Smooth muscle cell (in vitro differentiated cells): ENCODE measurements at regions not wholly inside any gene's neighbourhood (a gene's known extent, or its start where the extent isn't known, plus 50 kb on each side); places are given as distances from the start of the nearest gene placed in this dataset.

Experiments used
- DNase-seq: peaks from one replicate; lab custom pipeline; 2025; ENCODE audit not compliant: unreplicated experiment; lab: John Stamatoyannopoulos, UW
- H2AFZ ChIP-seq: fragments of 200-600 bp; sonication (generic); 2 replicates; pipeline ENCODE4 v1.6.0; 2016; ENCODE audit warnings: antibody characterized with exemption, low read depth, mild to moderate bottlenecking
- H3F3A ChIP-seq: fragments of 200-600 bp; sonication (generic); 2 replicates; pipeline ENCODE4 v1.6.0; 2017; ENCODE audit warnings: antibody characterized with exemption, low read depth
- H3K27ac ChIP-seq: fragments of 200-600 bp; sonication (generic); 2 replicates; pipeline ENCODE4 v1.5.1; 2016; ENCODE audit warnings: low read depth, mild to moderate bottlenecking
- H3K27me3 ChIP-seq: fragments of 200-600 bp; sonication (generic); 2 replicates; pipeline ENCODE4 v1.6.1; 2016; ENCODE audit warnings: low read depth, mild to moderate bottlenecking
- H3K36me3 ChIP-seq: fragments of 200-600 bp; sonication (generic); 2 replicates; pipeline ENCODE4 v1.5.1; 2016; ENCODE audit warnings: low read depth
- H3K4me1 ChIP-seq: fragments of 200-600 bp; sonication (generic); 2 replicates; pipeline ENCODE4 v1.5.1; 2016; ENCODE audit warnings: low read depth
- H3K4me2 ChIP-seq: fragments of 200-600 bp; sonication (generic); 2 replicates; pipeline ENCODE4 v1.6.0; 2016; ENCODE audit warnings: mild to moderate bottlenecking
- H3K4me3 ChIP-seq: fragments of 200-600 bp; sonication (generic); 2 replicates; pipeline ENCODE4 v1.5.1; 2016; ENCODE audit warnings: mild to moderate bottlenecking
- H3K79me2 ChIP-seq: fragments of 200-600 bp; sonication (generic); 2 replicates; pipeline ENCODE4 v1.6.0; 2016; ENCODE audit warnings: low read depth, mild to moderate bottlenecking
- H3K9ac ChIP-seq: fragments of 200-600 bp; sonication (generic); 2 replicates; pipeline ENCODE4 v1.6.0; 2016; ENCODE audit warnings: low read depth
- H3K9me3 ChIP-seq: fragments of 200-600 bp; sonication (generic); replicated peaks from 2 replicates; pipeline ENCODE4 v1.5.1; 2016; ENCODE audit warnings: low read depth
- H4K20me1 ChIP-seq: fragments of 200-600 bp; sonication (generic); 2 replicates; pipeline ENCODE4 v1.6.0; 2016; ENCODE audit warnings: low read depth
- WGBS: methylation state at CpG from one replicate; pipeline ENCODE4 v1.1.7; 2016; ENCODE audit warnings: low lambda C conversion rate; 5-methylcytosine and 5-hydroxymethylcytosine counted together
- TF ChIP-seq, protein P1 (sequence below): fragments of 200-600 bp; sonication (generic); IDR thresholded peaks from 2 replicates; pipeline ENCODE4 v1.5.1; 2017; ENCODE audit warnings: borderline replicate concordance, mild to moderate bottlenecking, antibody characterized with exemption; ENCODE audit not compliant: insufficient read depth, poor library complexity, severe bottlenecking

DNA sequence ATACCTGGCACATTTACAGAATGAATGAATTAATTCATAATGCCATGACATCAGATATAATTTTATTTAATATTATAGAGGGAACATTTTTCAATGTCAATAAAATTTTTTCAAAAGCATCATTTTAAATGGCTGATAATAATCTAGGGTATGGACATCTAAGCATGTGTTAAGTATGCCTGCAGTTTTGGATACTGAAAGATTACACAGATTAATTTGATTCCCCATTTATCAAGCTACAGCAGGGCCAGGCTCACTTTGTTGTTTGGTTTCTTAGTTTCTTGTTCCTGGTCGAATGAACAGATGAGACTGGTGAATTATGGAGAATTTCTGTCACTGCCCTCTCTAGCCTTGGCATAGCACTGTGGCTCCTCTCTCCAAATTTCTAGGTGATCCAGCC, 72.4 kb upstream of the E2F8 start:
- no peaks in the 10 kb centered on the region for H3K79me2 ChIP-seq
- H3K4me2 ChIP-seq, result no peak overlapping the region
- H3K4me3 ChIP-seq, result no peak overlapping the region
- no peaks in the 10 kb centered on the region for H4K20me1 ChIP-seq
- no peak for DNase-seq
- no peak overlapping the region for H3K27ac ChIP-seq
- no peaks in the 10 kb centered on the region for H3K27me3 ChIP-seq
- H3K9ac ChIP-seq, result no peak overlapping the region
- no peak overlapping the region for H2AFZ ChIP-seq
- H3K9me3 ChIP-seq, result no peaks in the 10 kb centered on the region
- H3K4me1 ChIP-seq, result no peaks in the 10 kb centered on the region
- TF ChIP-seq, protein P1, sequence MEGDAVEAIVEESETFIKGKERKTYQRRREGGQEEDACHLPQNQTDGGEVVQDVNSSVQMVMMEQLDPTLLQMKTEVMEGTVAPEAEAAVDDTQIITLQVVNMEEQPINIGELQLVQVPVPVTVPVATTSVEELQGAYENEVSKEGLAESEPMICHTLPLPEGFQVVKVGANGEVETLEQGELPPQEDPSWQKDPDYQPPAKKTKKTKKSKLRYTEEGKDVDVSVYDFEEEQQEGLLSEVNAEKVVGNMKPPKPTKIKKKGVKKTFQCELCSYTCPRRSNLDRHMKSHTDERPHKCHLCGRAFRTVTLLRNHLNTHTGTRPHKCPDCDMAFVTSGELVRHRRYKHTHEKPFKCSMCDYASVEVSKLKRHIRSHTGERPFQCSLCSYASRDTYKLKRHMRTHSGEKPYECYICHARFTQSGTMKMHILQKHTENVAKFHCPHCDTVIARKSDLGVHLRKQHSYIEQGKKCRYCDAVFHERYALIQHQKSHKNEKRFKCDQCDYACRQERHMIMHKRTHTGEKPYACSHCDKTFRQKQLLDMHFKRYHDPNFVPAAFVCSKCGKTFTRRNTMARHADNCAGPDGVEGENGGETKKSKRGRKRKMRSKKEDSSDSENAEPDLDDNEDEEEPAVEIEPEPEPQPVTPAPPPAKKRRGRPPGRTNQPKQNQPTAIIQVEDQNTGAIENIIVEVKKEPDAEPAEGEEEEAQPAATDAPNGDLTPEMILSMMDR, result no peak
- no peaks in the 10 kb centered on the region for H3K36me3 ChIP-seq
- H3F3A ChIP-seq, result no peaks in the 10 kb centered on the region
- WGBS, result 74% methylated on average over 1 of the region's 1 CpG

DNA sequence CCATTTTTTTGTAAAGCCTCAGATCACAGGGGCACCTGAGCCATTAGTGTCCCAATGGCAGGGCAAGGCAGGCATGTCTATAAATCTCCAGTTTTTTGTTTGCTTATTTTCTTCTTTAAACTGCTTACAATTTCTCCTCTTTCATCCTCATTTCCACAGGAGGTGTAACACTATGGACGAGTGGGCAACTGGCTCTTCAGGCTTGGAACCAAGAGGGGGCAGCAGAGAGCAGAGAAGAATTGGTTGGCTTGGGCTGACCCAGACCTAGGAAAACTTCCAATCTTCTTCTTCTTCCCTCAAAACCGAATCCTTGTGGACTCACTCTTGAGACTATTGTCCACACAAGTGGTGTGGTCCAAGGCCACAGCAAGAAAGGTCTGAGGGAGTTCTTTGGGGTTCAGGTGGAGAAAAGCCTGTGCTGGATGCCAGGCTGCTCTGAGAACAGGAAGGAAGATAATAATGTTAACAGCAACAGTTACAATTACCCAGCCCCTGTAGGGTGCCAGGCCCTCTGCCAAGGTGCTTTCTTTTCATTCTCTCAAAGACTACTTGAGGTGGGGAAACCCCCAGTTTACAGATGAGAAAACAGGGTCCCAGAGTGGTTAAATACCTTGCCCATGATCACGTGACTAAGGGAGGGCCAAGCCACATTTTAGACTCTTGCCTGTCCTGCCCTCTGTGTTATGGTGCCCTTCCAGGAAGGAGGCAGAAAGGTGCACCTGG, 70.7 kb upstream of the E2F8 start:
- 53% methylated on average over 3 of the region's 3 CpGs for WGBS
- Histone ChIP-seq H3F3A (no peaks in the 10 kb centered on the region), H3K4me3 (no peak overlapping the region), H4K20me1 (no peaks in the 10 kb centered on the region), H3K27me3 (no peaks in the 10 kb centered on the region), H3K9me3 (no peaks in the 10 kb centered on the region), H3K9ac (no peak overlapping the region), H3K4me1 (no peaks in the 10 kb centered on the region), H3K36me3 (no peaks in the 10 kb centered on the region), H3K4me2 (no peak overlapping the region), H3K79me2 (no peaks in the 10 kb centered on the region), H2AFZ (no peak overlapping the region), H3K27ac (no peak overlapping the region)
- DNase-seq, result peak; percentile 11
- TF ChIP-seq, protein P1, result peak; percentile 84

DNA sequence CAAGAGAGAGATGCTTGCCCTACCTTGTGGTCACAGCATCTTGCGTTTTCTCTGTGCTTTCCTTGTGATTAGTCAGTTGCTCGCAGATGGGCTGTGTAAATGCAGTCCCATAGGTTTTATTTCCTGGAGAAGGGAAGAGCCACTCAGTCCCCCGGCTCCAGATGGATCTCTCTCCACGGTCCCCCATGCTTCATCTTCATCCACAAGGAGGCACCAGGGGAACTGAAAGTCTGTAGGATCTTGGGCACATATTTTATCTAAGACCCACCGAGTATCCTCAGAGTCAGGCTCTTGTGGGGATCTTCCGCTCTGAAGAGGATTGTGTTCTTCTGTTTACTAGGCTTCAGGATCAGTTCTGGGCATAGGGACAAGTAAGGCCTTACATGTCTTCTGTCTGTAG, 66.8 kb upstream of the E2F8 start:
- no peak overlapping the region for H3K4me2 ChIP-seq
- 43% methylated on average over 6 of the region's 6 CpGs for WGBS
- H2AFZ ChIP-seq, result no peak overlapping the region
- no peaks in the 10 kb centered on the region for H3F3A ChIP-seq
- no peak overlapping the region for H3K4me3 ChIP-seq
- no peaks in the 10 kb centered on the region for H3K36me3 ChIP-seq
- no peaks in the 10 kb centered on the region for H3K79me2 ChIP-seq
- no peaks in the 10 kb centered on the region for H3K27me3 ChIP-seq
- H3K9ac ChIP-seq, result no peak overlapping the region
- no peaks in the 10 kb centered on the region for H3K4me1 ChIP-seq
- H3K27ac ChIP-seq, result no peak overlapping the region
- H4K20me1 ChIP-seq, result no peaks in the 10 kb centered on the region
- no peaks in the 10 kb centered on the region for H3K9me3 ChIP-seq
- no peak for DNase-seq
- TF ChIP-seq, protein P1, result no peak
